ENCODE measurements at regions not wholly inside any gene's neighbourhood (a gene's known extent, or its start where the extent isn't known, plus 50 kb on each side); places are given as distances from the start of the nearest gene placed in this dataset.

DNA sequence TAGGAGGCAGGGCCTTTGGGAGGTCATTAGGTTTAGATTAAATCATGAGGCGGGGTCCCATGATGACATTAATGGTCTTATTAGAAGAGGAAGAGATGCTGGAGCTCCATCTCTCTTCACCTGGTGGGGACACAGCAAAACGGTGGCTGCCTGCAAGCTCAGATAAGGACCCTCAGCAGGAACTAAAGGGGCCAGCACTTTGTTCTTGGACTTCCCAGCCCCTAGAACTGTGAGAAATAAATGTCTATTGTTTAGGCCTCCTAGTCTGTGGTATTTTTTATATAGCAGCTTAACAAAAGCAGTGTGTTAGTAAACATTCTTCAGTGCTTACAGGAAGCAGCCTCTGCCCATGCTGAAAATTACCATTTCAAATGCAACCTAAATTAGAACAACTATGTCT is 157.6 kb downstream of the FOXA2 start:
- H3K9me3 ChIP-seq (ENCODE audit: insufficient read depth in 2 of 2, low read depth in 1 of 2, low read length in 1 of 2) = 0 out of 4 replicates have a peak, but pooled peaks cover 0 to 3% of the 10 kb centered on the region in 2 experiments
- H3K23ac ChIP-seq (ENCODE audit: insufficient read length) = no peak overlapping the region
- H3K79me2 ChIP-seq (ENCODE audit: control insufficient read depth in 1 of 2, insufficient read depth in 2 of 2, low read length in 2 of 2) = no peaks in the 10 kb centered on the region
- no peak overlapping the region for H3K4ac ChIP-seq (replicated peaks; ENCODE audit: insufficient read length, low read depth, low read length)
- no peak for FAIRE-seq
- no peak overlapping the region for H4K91ac ChIP-seq (replicated peaks; ENCODE audit: insufficient read length, low read length)
- no peak overlapping the region for H2BK120ac ChIP-seq (replicated peaks; ENCODE audit: low read depth, low read length)
- no peak overlapping the region for H3K56ac ChIP-seq (replicated peaks; ENCODE audit: insufficient read length, low read depth, low read length)
- no peak overlapping the region for H2BK15ac ChIP-seq (ENCODE audit: low read length)
- no peak overlapping the region for H2AK5ac ChIP-seq (ENCODE audit: low read depth, low read length)
- DNase-seq (ENCODE audit: low read depth in 1 of 2, low spot score in 2 of 2) = no peak
- H3K27me3 ChIP-seq (replicated peaks in 1 of 4; ENCODE audit: control insufficient read depth in 3 of 4, extremely low read depth in 1 of 4, insufficient read depth in 3 of 4, low read length in 3 of 4) = peaks cover 26 to 53% (median 49%) of the 10 kb centered on the region in 4 experiments
- no peak overlapping the region for H2AFZ ChIP-seq (ENCODE audit: low read length)
- no peak overlapping the region for H2BK20ac ChIP-seq (ENCODE audit: low read length)
- no peak overlapping the region for H4K8ac ChIP-seq (ENCODE audit: extremely low read depth, insufficient read depth, low read length)
- no peaks in the 10 kb centered on the region for H3K79me1 ChIP-seq (ENCODE audit: low read depth, low read length)
- no peak overlapping the region for H3K4me3 ChIP-seq (ENCODE audit: extremely low read depth in 1 of 4, insufficient read depth in 2 of 4, low read depth in 3 of 4, low read length in 4 of 4)
- POLR2A ChIA-PET (ENCODE audit: partially characterized antibody) = no interaction called here
- H4K5ac ChIP-seq (ENCODE audit: insufficient read length, low read depth, low read length) = no peak overlapping the region
- H3K4me2 ChIP-seq (ENCODE audit: insufficient read depth in 1 of 2, low read depth in 2 of 2, low read length in 2 of 2) = no peak overlapping the region
- H3K36me3 ChIP-seq (ENCODE audit: control insufficient read depth in 2 of 4, insufficient read depth in 4 of 4, low read length in 3 of 4) = no peaks in the 10 kb centered on the region
- no peak for TF ChIP-seq POU5F1 (IDR thresholded peaks at IDR 0.05; ENCODE audit: low read depth, low read length)
- no peak for TF ChIP-seq FOSL1 (IDR thresholded peaks at IDR 0.05; ENCODE audit: insufficient read depth, low read depth, low read length)
- TF ChIP-seq TAF1 (IDR thresholded peaks at IDR 0.05; ENCODE audit: low read depth, low read length) = no peak
- TF ChIP-seq CREB1 (IDR thresholded peaks at IDR 0.05) = no peak
- TF ChIP-seq RAD21 (IDR thresholded peaks at IDR 0.05 in 1 of 2, conservative IDR thresholded peaks at IDR 0.05 in 1 of 2; ENCODE audit: low read depth in 2 of 2, low read length in 2 of 2) = no peak
- no peak for TF ChIP-seq GTF2F1 (IDR thresholded peaks at IDR 0.05; ENCODE audit: borderline replicate concordance, low read depth, low read length)
- no peak for TF ChIP-seq RXRA (IDR thresholded peaks at IDR 0.05; ENCODE audit: insufficient read depth, low read depth, low read length)
- no peak for TF ChIP-seq SUZ12 (IDR thresholded peaks at IDR 0.05; ENCODE audit: low read length)
- no peak for TF ChIP-seq RBBP5 (IDR thresholded peaks at IDR 0.05; ENCODE audit: borderline replicate concordance, low read depth, low read length)
- no peak for TF ChIP-seq GABPA (IDR thresholded peaks at IDR 0.05; ENCODE audit: borderline replicate concordance, insufficient read depth, low read length)
- H3K27ac ChIP-seq (ENCODE audit: low read depth, low read length) = no peak overlapping the region
- WGBS, 2 experiments (ENCODE audit: extremely low coverage in 1 of 2, insufficient coverage in 1 of 2, insufficient read length in 1 of 2, insufficient replicate concordance in 2 of 2, low coverage in 1 of 2, low lambda C conversion rate in 2 of 2, missing lambda C conversion rate in 1 of 2) = 85% methylated on average over 2 of the region's 2 CpGs; no CpG with 5 or more reads in 1 of the 2 experiments
- peaks cover 0 to 7% (median 4%) of the 10 kb centered on the region in 4 experiments; a peak in 4 of 7 replicates for H3K4me1 ChIP-seq (replicated peaks in 1 of 4; ENCODE audit: control insufficient read depth in 3 of 4, insufficient read depth in 4 of 4, low read length in 3 of 4)
- H3K9ac ChIP-seq (replicated peaks in 1 of 4; ENCODE audit: extremely low read depth in 1 of 4, low read depth in 3 of 4, low read length in 3 of 4) = no peak overlapping the region
- no peak overlapping the region for H3K18ac ChIP-seq (ENCODE audit: extremely low read depth, low read length)
- peaks cover 3 to 16% of the 10 kb centered on the region in 2 experiments for H4K20me1 ChIP-seq (replicated peaks in 1 of 2; ENCODE audit: control insufficient read depth in 1 of 2, insufficient read depth in 2 of 2, low read length in 2 of 2)
- no peak overlapping the region for H2BK12ac ChIP-seq (ENCODE audit: low read depth, low read length)
- no peak overlapping the region for H2BK5ac ChIP-seq (ENCODE audit: low read depth, low read length)
- CTCF ChIA-PET (ENCODE audit: partially characterized antibody) = interaction anchor here (0.6 to 1.5 kb wide), 4 partner anchors 9 to 1296 kb away, joined by 3 to 5 read pairs (median 3); no protein-coding TSS in a partner anchor
- no peaks in the 10 kb centered on the region for H3K23me2 ChIP-seq (ENCODE audit: low read depth, low read length)
- no peak overlapping the region for H3K14ac ChIP-seq (ENCODE audit: insufficient read length)

All from H1 (cell line).